HEK293 (cell line): ENCODE measurements at regions not wholly inside any gene's neighbourhood (a gene's known extent, or its start where the extent isn't known, plus 50 kb on each side); places are given as distances from the start of the nearest gene placed in this dataset.

Experiments
- CTCF ChIA-PET: fragments of 350-600 bp; formaldehyde crosslinking; extraction: SDS; loops from one replicate; lab custom pipeline; 2021; ENCODE audit warnings: antibody characterized with exemption; lab: Yijun Ruan, JAX
- POLR2A ChIA-PET: fragments of 300-600 bp; formaldehyde crosslinking; extraction: SDS; loops from one replicate; lab custom pipeline; 2020; ENCODE audit warnings: antibody characterized with exemption, inconsistent platforms; lab: Yijun Ruan, JAX
- H3K27ac ChIP-seq: fragments of 200-500 bp; sonication (Bioruptor generic); 2 replicates; pipeline ENCODE4 v1.5.1; 2014; ENCODE audit warnings: low read depth, low read length, control low read depth, inconsistent platforms; ENCODE audit errors: extremely low read depth
- H3K36me3 ChIP-seq, 2 experiments: fragments of 200-500 bp in 1 of 2; sonication (Bioruptor generic) in 1 of 2; 1 replicate in 1 of 2; 2 replicates in 1 of 2; pipeline ENCODE4 v1.5.1; 2014 to 2017; ENCODE audit warnings: inconsistent platforms in 2 of 2, low read length in 2 of 2; ENCODE audit not compliant: control insufficient read depth in 2 of 2, insufficient read depth in 1 of 2
- H3K4me1 ChIP-seq: fragments of 200-500 bp; sonication (Bioruptor generic); 2 replicates; pipeline ENCODE4 v1.5.1; 2014; ENCODE audit warnings: mild to moderate bottlenecking, low read length, inconsistent platforms; ENCODE audit not compliant: control insufficient read depth, insufficient read depth
- H3K4me3 ChIP-seq: 2 replicates; pipeline ENCODE4 v1.5.1; 2011; ENCODE audit warnings: low read depth, mild to moderate bottlenecking, control low read depth, low read length, moderate library complexity
- H3K9me3 ChIP-seq: fragments of 200-500 bp; sonication (Bioruptor generic); 2 replicates; pipeline ENCODE4 v1.5.1; 2014; ENCODE audit warnings: low read depth, low read length, inconsistent platforms; ENCODE audit not compliant: control insufficient read depth, insufficient read depth
- BCL11A ChIP-seq: fragments of 450-650 bp; formaldehyde crosslinking; IDR thresholded peaks from 2 replicates; pipeline ENCODE4 v1.5.1; 2016; ENCODE audit warnings: low read depth, missing biosample characterization, missing genetic modification characterization
- BCL11B ChIP-seq: fragments of 450-650 bp; formaldehyde crosslinking; IDR thresholded peaks from 2 replicates; pipeline ENCODE4 v1.5.1; 2016; ENCODE audit warnings: low read depth, missing biosample characterization, missing genetic modification characterization
- GLIS1 ChIP-seq: fragments of 450-650 bp; formaldehyde crosslinking; IDR thresholded peaks from 2 replicates; pipeline ENCODE4 v1.5.1; 2016; ENCODE audit warnings: missing biosample characterization, missing genetic modification characterization
- HOXD13 ChIP-seq: sonication (generic); formaldehyde crosslinking; IDR thresholded peaks from 2 replicates; pipeline ENCODE4 v1.8.0; 2022; ENCODE audit warnings: missing genetic modification reagents, borderline replicate concordance
- IKZF3 ChIP-seq: fragments of 450-650 bp; IDR thresholded peaks from 2 replicates; pipeline ENCODE4 v1.5.0; 2018; ENCODE audit warnings: missing biosample characterization, mild to moderate bottlenecking, missing genetic modification characterization, moderate library complexity
- RBAK ChIP-seq: fragments of 450-650 bp; formaldehyde crosslinking; IDR thresholded peaks from 2 replicates; pipeline ENCODE4 v1.5.1; 2016; ENCODE audit warnings: missing biosample characterization, missing genetic modification characterization
- ZFHX2 ChIP-seq: fragments of 450-650 bp; formaldehyde crosslinking; conservative IDR thresholded peaks from 2 replicates; pipeline ENCODE4 v1.5.1; 2016; ENCODE audit warnings: missing biosample characterization, missing genetic modification characterization
- ZFP69B ChIP-seq: fragments of 450-650 bp; formaldehyde crosslinking; IDR thresholded peaks from 2 replicates; pipeline ENCODE4 v1.5.1; 2016; ENCODE audit warnings: missing biosample characterization, missing genetic modification characterization
- ZNF133 ChIP-seq: fragments of 450-650 bp; formaldehyde crosslinking; IDR thresholded peaks from 2 replicates; pipeline ENCODE4 v1.5.1; 2016; ENCODE audit warnings: missing biosample characterization, missing genetic modification characterization
- ZNF146 ChIP-seq: fragments of 450-650 bp; formaldehyde crosslinking; IDR thresholded peaks from 2 replicates; pipeline ENCODE4 v1.5.1; 2016; ENCODE audit warnings: missing biosample characterization, missing genetic modification characterization
- ZNF155 ChIP-seq: fragments of 450-650 bp; formaldehyde crosslinking; IDR thresholded peaks from 2 replicates; pipeline ENCODE4 v1.5.1; 2016; ENCODE audit warnings: missing biosample characterization, missing genetic modification characterization
- ZNF16 ChIP-seq: fragments of 450-650 bp; formaldehyde crosslinking; IDR thresholded peaks from 2 replicates; pipeline ENCODE4 v1.5.1; 2016; ENCODE audit warnings: low read depth, missing biosample characterization, missing genetic modification characterization
- ZNF2 ChIP-seq: fragments of 450-650 bp; formaldehyde crosslinking; IDR thresholded peaks from 2 replicates; pipeline ENCODE4 v1.5.1; 2016; ENCODE audit warnings: missing biosample characterization, missing genetic modification characterization
- ZNF221 ChIP-seq: fragments of 450-650 bp; formaldehyde crosslinking; IDR thresholded peaks from 2 replicates; pipeline ENCODE4 v1.5.1; 2017; ENCODE audit warnings: missing biosample characterization, missing genetic modification characterization, borderline replicate concordance
- ZNF473 ChIP-seq: fragments of 450-650 bp; formaldehyde crosslinking; IDR thresholded peaks from 2 replicates; pipeline ENCODE4 v1.5.1; 2017; ENCODE audit warnings: missing biosample characterization, missing genetic modification characterization
- ZNF48 ChIP-seq: fragments of 450-650 bp; formaldehyde crosslinking; IDR thresholded peaks from 2 replicates; pipeline ENCODE4 v1.5.1; 2016; ENCODE audit warnings: missing biosample characterization, missing genetic modification characterization
- ZNF621 ChIP-seq: fragments of 450-650 bp; formaldehyde crosslinking; IDR thresholded peaks from 2 replicates; pipeline ENCODE4 v1.5.1; 2017; ENCODE audit warnings: missing biosample characterization, missing genetic modification characterization
- ZNF626 ChIP-seq: fragments of 450-650 bp; sonication (Bioruptor Pico); formaldehyde crosslinking; IDR thresholded peaks from 2 replicates; pipeline ENCODE4 v1.5.1; 2018; ENCODE audit warnings: missing biosample characterization, missing genetic modification characterization, inconsistent platforms
- ZNF785 ChIP-seq: fragments of 450-650 bp; formaldehyde crosslinking; IDR thresholded peaks from 2 replicates; pipeline ENCODE4 v1.5.1; 2016; ENCODE audit warnings: missing biosample characterization, missing genetic modification characterization
- TF ChIP-seq, protein P1 (sequence below): fragments of 450-650 bp; formaldehyde crosslinking; IDR thresholded peaks from 2 replicates; pipeline ENCODE4 v1.5.1; 2016; ENCODE audit warnings: missing biosample characterization, missing genetic modification characterization, borderline replicate concordance
- TF ChIP-seq, protein P2 (sequence below): fragments of 450-650 bp; formaldehyde crosslinking; IDR thresholded peaks from 2 replicates; pipeline ENCODE4 v1.5.1; 2016; ENCODE audit warnings: missing biosample characterization, missing genetic modification characterization
- TF ChIP-seq, protein P3 (sequence below): fragments of 450-650 bp; formaldehyde crosslinking; IDR thresholded peaks from 2 replicates; pipeline ENCODE4 v1.5.1; 2016; ENCODE audit warnings: missing biosample characterization, missing genetic modification characterization
- TF ChIP-seq, protein P4 (sequence below): fragments of 450-650 bp; formaldehyde crosslinking; IDR thresholded peaks from 2 replicates; pipeline ENCODE4 v1.5.1; 2016; ENCODE audit warnings: missing biosample characterization, missing genetic modification characterization
- TF ChIP-seq, protein P5 (sequence below): fragments of 450-650 bp; formaldehyde crosslinking; IDR thresholded peaks from 2 replicates; pipeline ENCODE4 v1.5.1; 2017; ENCODE audit warnings: missing biosample characterization, missing genetic modification characterization
- TF ChIP-seq, protein P6 (sequence below): fragments of 450-650 bp; formaldehyde crosslinking; IDR thresholded peaks from 2 replicates; pipeline ENCODE4 v1.5.1; 2017; ENCODE audit warnings: missing biosample characterization, missing genetic modification characterization

DNA sequence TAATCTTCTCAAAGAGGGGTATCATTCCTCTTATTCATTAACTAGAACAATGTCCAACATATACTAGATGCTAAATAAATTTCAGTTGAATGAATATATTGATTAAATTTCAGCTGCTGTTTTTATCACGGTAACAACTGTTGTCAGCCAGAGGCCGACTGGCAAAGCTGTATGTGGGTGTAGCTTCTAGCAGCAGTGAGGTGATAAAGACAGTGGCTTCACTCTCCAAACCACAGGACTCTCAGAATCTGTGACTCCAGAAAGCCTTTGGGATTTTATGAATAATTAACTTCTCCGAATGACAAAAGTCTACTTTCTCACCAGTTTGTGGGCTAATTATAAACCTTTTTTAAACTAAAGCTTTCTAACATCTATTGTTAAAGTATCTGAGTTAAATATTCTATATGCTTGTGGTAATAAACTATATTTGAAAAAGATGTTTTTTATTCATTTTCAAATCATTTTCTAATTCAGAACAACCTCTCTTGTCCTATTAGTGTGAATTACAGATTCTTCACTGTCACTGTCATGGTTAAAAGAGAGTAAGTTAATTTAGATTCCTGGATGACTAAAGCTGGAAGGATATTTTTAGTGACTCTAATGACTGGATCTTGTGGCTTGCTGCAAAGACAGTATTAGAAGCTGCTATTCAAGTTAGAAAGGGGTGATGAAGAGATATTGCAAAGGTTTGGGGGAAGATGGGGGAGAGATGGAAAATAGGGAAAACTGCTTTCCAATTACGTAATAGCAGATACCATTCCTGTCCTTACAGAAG, 796.4 kb upstream of the ARPP21 start:
- CTCF ChIA-PET = no interaction called here
- POLR2A ChIA-PET = no interaction called here
- no peak overlapping the region for H3K27ac ChIP-seq

DNA sequence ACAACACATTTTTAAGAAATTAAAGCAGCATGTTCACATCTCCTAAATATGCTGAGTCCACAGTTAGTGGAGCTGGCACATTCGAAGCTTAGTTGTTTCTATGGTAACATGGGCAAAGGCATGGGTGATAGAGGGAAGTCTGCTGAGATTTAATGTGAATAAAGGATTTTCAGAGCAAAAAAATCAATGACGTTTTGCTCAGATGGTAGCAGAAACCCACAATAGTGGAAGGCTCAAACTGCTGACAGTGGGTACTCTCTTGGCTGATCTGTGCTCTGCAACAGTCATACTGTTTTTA, 795.1 kb upstream of the ARPP21 start:
- Histone ChIP-seq H3K4me1 (no peaks in the 10 kb centered on the region), H3K4me3 (no peak overlapping the region), H3K9me3 (no peaks in the 10 kb centered on the region), H3K27ac (no peak overlapping the region), H3K36me3 (no peaks in the 10 kb centered on the region)
- CTCF ChIA-PET = no interaction called here
- POLR2A ChIA-PET = no interaction called here
- TF ChIP-seq ZNF221 (tag by site-specific recombination) (no peak), ZNF2 (tag by site-specific recombination) (no peak), ZNF626 (tag by site-specific recombination) (no peak), ZNF146 (tag by site-specific recombination) (no peak), ZNF473 (tag by site-specific recombination) (no peak), HOXD13 (CRISPR knock-in tag) (no peak), IKZF3 (no peak)
- TF ChIP-seq, protein P1, sequence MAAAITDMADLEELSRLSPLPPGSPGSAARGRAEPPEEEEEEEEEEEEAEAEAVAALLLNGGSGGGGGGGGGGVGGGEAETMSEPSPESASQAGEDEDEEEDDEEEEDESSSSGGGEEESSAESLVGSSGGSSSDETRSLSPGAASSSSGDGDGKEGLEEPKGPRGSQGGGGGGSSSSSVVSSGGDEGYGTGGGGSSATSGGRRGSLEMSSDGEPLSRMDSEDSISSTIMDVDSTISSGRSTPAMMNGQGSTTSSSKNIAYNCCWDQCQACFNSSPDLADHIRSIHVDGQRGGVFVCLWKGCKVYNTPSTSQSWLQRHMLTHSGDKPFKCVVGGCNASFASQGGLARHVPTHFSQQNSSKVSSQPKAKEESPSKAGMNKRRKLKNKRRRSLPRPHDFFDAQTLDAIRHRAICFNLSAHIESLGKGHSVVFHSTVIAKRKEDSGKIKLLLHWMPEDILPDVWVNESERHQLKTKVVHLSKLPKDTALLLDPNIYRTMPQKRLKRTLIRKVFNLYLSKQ = no peak
- TF ChIP-seq, protein P2, sequence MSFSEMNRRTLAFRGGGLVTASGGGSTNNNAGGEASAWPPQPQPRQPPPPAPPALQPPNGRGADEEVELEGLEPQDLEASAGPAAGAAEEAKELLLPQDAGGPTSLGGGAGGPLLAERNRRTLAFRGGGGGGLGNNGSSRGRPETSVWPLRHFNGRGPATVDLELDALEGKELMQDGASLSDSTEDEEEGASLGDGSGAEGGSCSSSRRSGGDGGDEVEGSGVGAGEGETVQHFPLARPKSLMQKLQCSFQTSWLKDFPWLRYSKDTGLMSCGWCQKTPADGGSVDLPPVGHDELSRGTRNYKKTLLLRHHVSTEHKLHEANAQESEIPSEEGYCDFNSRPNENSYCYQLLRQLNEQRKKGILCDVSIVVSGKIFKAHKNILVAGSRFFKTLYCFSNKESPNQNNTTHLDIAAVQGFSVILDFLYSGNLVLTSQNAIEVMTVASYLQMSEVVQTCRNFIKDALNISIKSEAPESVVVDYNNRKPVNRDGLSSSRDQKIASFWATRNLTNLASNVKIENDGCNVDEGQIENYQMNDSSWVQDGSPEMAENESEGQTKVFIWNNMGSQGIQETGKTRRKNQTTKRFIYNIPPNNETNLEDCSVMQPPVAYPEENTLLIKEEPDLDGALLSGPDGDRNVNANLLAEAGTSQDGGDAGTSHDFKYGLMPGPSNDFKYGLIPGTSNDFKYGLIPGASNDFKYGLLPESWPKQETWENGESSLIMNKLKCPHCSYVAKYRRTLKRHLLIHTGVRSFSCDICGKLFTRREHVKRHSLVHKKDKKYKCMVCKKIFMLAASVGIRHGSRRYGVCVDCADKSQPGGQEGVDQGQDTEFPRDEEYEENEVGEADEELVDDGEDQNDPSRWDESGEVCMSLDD (tag by site-specific recombination) = no peak

More for the DNA sequence above, 796.4 kb upstream of the ARPP21 start:
- no peak overlapping the region for H3K4me3 ChIP-seq
- no peak for TF ChIP-seq BCL11B (tag by site-specific recombination)
- no peak for TF ChIP-seq GLIS1 (tag by site-specific recombination)
- TF ChIP-seq, protein P3, sequence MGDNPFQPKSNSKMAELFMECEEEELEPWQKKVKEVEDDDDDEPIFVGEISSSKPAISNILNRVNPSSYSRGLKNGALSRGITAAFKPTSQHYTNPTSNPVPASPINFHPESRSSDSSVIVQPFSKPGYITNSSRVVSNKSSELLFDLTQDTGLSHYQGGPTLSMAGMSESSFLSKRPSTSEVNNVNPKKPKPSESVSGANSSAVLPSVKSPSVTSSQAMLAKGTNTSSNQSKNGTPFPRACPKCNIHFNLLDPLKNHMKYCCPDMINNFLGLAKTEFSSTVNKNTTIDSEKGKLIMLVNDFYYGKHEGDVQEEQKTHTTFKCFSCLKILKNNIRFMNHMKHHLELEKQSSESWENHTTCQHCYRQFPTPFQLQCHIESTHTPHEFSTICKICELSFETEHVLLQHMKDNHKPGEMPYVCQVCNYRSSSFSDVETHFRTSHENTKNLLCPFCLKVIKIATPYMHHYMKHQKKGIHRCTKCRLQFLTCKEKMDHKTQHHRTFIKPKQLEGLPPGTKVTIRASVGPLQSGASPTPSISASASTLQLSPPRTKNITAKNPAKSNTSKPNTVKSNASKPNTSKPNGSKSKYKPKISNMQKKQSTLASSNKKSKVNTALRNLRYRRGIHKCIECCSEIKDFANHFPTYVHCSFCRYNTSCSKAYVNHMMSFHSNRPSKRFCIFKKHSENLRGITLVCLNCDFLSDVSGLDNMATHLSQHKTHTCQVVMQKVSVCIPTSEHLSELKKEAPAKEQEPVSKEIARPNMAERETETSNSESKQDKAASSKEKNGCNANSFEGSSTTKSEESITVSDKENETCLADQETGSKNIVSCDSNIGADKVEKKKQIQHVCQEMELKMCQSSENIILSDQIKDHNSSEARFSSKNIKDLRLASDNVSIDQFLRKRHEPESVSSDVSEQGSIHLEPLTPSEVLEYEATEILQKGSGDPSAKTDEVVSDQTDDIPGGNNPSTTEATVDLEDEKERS (tag by site-specific recombination) = no peak
- TF ChIP-seq ZNF785 = no peak
- no peak for TF ChIP-seq ZFHX2 (tag by site-specific recombination)
- TF ChIP-seq, protein P4, sequence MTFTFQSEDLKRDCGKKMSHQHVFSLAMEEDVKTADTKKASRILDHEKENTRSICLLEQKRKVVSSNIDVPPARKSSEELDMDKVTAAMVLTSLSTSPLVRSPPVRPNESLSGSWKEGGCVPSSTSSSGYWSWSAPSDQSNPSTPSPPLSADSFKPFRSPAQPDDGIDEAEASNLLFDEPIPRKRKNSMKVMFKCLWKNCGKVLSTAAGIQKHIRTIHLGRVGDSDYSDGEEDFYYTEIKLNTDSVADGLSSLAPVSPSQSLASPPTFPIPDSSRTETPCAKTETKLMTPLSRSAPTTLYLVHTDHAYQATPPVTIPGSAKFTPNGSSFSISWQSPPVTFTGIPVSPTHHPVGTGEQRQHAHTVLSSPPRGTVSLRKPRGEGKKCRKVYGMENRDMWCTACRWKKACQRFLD = no peak
- TF ChIP-seq, protein P5, sequence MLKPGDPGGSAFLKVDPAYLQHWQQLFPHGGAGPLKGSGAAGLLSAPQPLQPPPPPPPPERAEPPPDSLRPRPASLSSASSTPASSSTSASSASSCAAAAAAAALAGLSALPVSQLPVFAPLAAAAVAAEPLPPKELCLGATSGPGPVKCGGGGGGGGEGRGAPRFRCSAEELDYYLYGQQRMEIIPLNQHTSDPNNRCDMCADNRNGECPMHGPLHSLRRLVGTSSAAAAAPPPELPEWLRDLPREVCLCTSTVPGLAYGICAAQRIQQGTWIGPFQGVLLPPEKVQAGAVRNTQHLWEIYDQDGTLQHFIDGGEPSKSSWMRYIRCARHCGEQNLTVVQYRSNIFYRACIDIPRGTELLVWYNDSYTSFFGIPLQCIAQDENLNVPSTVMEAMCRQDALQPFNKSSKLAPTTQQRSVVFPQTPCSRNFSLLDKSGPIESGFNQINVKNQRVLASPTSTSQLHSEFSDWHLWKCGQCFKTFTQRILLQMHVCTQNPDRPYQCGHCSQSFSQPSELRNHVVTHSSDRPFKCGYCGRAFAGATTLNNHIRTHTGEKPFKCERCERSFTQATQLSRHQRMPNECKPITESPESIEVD (tag by site-specific recombination) = no peak
- TF ChIP-seq ZFP69B (tag by site-specific recombination) = no peak
- no peak for TF ChIP-seq ZNF16 (tag by site-specific recombination)
- no peak for TF ChIP-seq ZNF133 (tag by site-specific recombination)
- no peak for TF ChIP-seq ZNF48 (tag by site-specific recombination)
- no peak for TF ChIP-seq ZNF621
- TF ChIP-seq RBAK (tag by site-specific recombination) = no peak
- no peak for TF ChIP-seq ZNF155
- TF ChIP-seq, protein P6, sequence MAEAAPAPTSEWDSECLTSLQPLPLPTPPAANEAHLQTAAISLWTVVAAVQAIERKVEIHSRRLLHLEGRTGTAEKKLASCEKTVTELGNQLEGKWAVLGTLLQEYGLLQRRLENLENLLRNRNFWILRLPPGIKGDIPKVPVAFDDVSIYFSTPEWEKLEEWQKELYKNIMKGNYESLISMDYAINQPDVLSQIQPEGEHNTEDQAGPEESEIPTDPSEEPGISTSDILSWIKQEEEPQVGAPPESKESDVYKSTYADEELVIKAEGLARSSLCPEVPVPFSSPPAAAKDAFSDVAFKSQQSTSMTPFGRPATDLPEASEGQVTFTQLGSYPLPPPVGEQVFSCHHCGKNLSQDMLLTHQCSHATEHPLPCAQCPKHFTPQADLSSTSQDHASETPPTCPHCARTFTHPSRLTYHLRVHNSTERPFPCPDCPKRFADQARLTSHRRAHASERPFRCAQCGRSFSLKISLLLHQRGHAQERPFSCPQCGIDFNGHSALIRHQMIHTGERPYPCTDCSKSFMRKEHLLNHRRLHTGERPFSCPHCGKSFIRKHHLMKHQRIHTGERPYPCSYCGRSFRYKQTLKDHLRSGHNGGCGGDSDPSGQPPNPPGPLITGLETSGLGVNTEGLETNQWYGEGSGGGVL = no peak
- no peak for TF ChIP-seq BCL11A (tag by site-specific recombination)
- TF ChIP-seq IKZF3 = no peak
- no peaks in the 10 kb centered on the region for H3K4me1 ChIP-seq
- no peaks in the 10 kb centered on the region for H3K9me3 ChIP-seq
- H3K36me3 ChIP-seq = no peaks in the 10 kb centered on the region
